ENCODE measurements at regions not wholly inside any gene's neighbourhood (a gene's known extent, or its start where the extent isn't known, plus 50 kb on each side); places are given as distances from the start of the nearest gene placed in this dataset.

GRCh38 chr20:4559106-4559505 is 127.2 kb upstream of the PRNP start:
- DNase-seq (ENCODE audit: low read depth): peak; percentile 47

DNA sequence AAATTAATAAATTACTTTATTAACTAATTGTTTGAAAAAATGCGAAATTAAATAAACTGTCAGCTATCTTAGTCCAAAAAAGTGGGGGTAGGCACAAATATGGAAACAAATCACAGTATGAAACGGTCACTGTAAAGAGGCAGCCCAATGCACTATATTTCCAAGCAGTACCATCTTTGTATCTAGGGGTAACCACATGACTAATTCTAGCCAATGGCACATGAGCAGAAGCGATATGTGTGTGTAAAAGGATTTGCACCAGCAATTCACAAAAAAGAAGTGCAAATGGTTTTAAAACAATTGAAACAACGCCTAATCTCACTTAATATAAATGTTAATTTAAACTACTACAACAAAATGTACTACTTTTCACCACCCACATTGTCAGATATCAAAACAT is 129.5 kb upstream of the PRNP start:
- DNase-seq (ENCODE audit: low read depth): no peak

- DNase-seq (ENCODE audit: low read depth): peak; percentile 95
These were observed 130.9 kb upstream of the PRNP start for GRCh38 chr20:4555188-4555890.

- DNase-seq (ENCODE audit: low read depth): no peak
These were observed 131.9 kb upstream of the PRNP start for GRCh38 chr20:4554346-4554745.

GRCh38 chr20:4552075-4552640 is 134.1 kb upstream of the PRNP start:
- no peak for DNase-seq (ENCODE audit: low read depth)

- peak; percentile 91 for DNase-seq (ENCODE audit: low read depth)
These were observed 135.5 kb upstream of the PRNP start for GRCh38 chr20:4550740-4551139.

GRCh38 chr20:4549711-4550259 is 136.5 kb upstream of the PRNP start:
- no peak for DNase-seq (ENCODE audit: low read depth)

GRCh38 chr20:4548552-4548951 is 137.7 kb upstream of the PRNP start:
- DNase-seq (ENCODE audit: low read depth): peak; percentile 38

GRCh38 chr20:4546786-4547185 is 139.5 kb upstream of the PRNP start:
- DNase-seq (ENCODE audit: low read depth): peak; percentile 95

- no peak for DNase-seq (ENCODE audit: low read depth)
These were observed 139.9 kb upstream of the PRNP start for GRCh38 chr20:4546342-4546741.

- DNase-seq (ENCODE audit: low read depth): peak; percentile 28
These were observed 140.7 kb upstream of the PRNP start for GRCh38 chr20:4545526-4545925.

DNA sequence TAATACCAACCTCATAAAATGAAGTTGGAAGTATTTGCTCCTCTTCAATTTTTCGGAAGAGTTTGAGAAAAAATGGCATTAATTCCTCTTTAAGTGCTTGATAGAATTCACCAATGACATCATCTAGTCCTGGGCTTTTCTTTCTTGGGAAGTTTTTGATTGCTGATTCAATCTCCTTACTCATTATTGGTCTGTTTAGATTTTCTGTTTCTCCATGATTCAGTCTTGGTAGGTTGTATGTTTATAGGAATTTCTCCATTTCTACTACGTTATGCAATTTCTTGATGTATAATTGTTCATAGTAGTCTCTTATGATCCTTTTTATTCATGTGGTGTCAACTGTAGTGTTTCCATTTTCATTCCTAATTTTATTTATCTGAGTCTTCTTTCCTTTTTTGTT is 141.5 kb upstream of the PRNP start:
- DNase-seq (ENCODE audit: low read depth): peak; percentile 65

- no peak for DNase-seq (ENCODE audit: low read depth)
These were observed 144.0 kb upstream of the PRNP start for GRCh38 chr20:4542270-4542669.

GRCh38 chr20:4534315-4534714 is 151.9 kb upstream of the PRNP start:
- no peak for DNase-seq (ENCODE audit: low read depth)

DNA sequence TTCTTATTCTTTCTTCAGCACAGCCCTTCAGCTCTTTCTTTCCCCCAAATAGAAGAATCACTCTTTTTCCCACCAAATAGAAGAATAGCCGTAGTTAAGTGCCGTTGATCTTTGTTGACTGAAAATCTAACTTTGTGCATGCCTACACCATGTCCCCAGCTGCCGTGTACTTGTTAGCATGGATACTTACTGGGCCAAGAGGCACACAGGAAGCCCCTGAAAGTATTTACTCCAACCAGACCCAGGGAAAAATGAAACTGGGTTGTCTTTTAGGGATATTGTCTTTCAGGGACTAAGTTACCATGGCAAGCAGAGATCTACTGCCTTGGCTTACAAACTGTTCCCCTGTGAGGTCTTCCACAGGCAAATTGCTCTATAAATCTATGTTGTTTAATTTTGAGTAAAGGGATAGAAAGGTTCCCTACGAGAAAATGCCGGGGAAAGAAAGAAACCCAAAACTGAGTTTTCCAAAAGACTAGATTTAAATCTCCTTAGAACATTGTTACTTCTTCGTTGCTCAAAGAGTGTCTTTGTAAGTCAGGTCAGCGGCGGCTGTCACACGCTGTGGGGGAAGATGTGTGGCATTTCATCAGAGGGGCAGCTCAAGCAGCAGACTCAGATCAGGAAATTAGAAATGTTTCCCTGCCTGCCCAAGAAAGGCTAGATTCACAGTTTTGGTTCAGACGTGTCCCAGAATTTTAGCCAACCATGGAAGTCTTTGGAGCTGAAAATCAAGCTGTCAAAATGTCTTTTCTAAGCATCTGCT is 152.7 kb upstream of the PRNP start:
- DNase-seq (ENCODE audit: low read depth): peak; percentile 56

GRCh38 chr20:4532772-4533171 is 153.5 kb upstream of the PRNP start:
- DNase-seq (ENCODE audit: low read depth): no peak

DNA sequence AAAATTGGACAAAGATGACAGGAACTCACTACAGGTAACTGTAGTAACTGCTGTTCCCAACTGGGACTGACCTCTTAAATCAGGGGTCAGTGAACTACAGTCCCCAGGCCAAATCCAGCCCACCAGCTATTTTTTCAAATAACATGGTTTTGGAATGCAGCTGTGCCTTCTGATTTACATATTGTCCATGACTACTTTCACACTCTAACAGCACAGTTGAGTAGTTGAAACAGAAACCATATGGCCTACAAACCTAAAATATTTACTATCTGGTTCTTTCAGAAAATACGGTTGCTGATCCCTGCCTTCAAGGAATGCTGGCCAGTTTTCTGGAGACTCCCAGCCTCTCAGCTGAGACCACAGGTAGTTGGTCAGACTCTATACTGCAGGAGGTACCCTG is 161.5 kb upstream of the PRNP start:
- DNase-seq (ENCODE audit: low read depth): peak; percentile 46

- DNase-seq (ENCODE audit: low read depth): no peak
These were observed 161.9 kb upstream of the PRNP start for GRCh38 chr20:4524307-4524706.

- no peak for DNase-seq (ENCODE audit: low read depth)
These were observed 163.9 kb upstream of the PRNP start for GRCh38 chr20:4522310-4522709.

DNA sequence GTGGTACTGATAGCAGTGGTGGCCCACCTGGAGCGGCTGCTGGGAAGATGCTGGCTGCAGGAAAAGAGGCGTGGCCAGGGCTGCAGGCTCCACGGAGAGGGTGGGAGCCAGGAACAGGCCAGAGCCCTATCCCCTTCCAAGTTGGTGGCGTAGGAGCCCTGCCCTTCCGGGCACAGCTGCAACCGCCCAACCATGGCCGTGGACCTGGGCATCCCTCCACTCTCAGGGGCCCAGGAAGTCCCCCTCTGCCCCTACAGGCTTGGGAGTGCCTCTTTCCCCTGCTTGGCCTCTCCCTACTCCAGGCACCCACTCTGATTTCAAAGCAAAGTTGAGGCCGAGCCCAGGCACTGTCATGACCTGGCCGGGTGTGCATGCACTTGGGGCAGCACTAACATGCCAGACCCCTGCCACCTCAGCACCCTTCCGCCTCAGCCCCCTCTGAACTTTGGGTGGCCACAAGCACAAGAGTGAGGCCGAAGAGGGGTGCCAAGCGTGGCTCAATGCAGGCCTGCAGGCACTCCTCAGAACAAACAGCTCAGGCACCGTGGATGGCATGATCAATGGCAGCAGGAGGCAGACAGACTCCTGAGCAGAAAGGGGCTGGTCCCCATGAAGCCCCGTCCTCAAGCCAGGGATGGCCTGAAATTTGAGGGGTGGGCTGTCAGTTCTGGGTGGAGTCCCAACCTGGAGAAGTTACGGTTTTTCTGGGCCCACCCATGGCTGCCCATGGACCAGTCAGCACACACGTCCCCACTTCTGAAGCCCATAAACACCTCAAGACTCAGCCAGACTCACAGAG is 164.9 kb upstream of the PRNP start:
- no peak for DNase-seq (ENCODE audit: low read depth)

DNA sequence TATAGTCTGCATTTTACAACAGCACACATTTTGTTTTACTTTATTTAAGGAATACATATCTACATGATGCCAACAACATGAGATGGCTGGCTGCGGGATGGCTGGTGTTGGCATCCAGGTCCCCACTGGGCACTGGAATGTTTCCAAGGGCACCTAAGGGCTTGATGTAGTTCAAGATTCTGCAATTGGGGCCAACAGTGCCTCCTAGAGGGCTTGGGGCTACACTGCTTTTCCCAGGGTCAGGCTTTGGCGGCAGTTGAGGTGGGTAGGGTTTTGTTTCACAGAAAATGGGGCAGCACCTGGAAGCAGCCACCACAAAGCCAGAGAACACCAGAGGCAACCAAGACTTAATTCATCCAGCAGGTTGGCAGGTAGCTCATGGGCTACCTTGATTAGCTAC is 166.7 kb upstream of the PRNP start:
- peak; percentile 66 for DNase-seq (ENCODE audit: low read depth)

- DNase-seq (ENCODE audit: low read depth): no peak
These were observed 169.4 kb upstream of the PRNP start for GRCh38 chr20:4516876-4517275.

All from RPMI7951 (cell line).